ENCODE measurements at regions not wholly inside any gene's neighbourhood (a gene's known extent, or its start where the extent isn't known, plus 50 kb on each side); places are given as distances from the start of the nearest gene placed in this dataset.

DNA sequence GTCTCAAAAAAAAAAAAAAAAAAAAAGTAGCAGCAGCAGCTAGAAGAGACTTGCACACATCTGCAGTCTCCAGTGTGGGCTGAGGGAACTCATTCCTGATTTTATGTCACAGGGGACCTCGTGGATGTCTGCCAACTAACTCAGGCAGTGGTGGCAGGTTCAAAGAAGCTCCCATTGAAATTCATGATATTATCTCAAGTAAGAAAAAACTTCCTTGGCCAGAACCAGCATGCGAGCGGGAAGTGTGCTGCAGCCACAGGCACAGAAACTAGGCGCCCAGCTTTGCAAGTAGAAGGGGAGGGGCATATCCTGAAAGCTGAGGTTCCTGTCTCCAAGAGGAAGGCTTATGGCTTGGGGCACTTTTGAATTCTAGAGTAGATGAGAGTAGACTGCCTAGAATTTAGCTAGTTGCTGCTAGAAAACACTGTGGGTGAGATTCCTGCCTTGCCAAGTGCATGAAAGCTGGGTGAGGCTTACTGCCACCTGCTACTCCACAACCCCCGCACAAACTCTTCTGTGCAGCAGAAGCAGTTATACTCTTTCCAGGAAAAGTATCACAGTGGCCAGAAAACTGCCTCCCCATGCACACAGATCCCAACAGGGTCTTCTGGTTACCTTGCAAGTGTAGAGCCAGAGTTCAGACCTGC is 603.8 kb upstream of the CA10 start:
- no peak for TF ChIP-seq HDAC2 (IDR thresholded peaks at IDR 0.05)
- TF ChIP-seq FOSL2 (IDR thresholded peaks at IDR 0.05): no peak
- TF ChIP-seq FOSL2 (CRISPR knock-in tag; IDR thresholded peaks at IDR 0.05): no peak
- TF ChIP-seq, protein P1, sequence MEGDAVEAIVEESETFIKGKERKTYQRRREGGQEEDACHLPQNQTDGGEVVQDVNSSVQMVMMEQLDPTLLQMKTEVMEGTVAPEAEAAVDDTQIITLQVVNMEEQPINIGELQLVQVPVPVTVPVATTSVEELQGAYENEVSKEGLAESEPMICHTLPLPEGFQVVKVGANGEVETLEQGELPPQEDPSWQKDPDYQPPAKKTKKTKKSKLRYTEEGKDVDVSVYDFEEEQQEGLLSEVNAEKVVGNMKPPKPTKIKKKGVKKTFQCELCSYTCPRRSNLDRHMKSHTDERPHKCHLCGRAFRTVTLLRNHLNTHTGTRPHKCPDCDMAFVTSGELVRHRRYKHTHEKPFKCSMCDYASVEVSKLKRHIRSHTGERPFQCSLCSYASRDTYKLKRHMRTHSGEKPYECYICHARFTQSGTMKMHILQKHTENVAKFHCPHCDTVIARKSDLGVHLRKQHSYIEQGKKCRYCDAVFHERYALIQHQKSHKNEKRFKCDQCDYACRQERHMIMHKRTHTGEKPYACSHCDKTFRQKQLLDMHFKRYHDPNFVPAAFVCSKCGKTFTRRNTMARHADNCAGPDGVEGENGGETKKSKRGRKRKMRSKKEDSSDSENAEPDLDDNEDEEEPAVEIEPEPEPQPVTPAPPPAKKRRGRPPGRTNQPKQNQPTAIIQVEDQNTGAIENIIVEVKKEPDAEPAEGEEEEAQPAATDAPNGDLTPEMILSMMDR (IDR thresholded peaks at IDR 0.05): no peak
- TF ChIP-seq RARB (CRISPR knock-in tag; IDR thresholded peaks at IDR 0.05): no peak
- TF ChIP-seq, protein P2, sequence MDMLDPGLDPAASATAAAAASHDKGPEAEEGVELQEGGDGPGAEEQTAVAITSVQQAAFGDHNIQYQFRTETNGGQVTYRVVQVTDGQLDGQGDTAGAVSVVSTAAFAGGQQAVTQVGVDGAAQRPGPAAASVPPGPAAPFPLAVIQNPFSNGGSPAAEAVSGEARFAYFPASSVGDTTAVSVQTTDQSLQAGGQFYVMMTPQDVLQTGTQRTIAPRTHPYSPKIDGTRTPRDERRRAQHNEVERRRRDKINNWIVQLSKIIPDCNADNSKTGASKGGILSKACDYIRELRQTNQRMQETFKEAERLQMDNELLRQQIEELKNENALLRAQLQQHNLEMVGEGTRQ (IDR thresholded peaks at IDR 0.05): no peak
- TF ChIP-seq REST (IDR thresholded peaks at IDR 0.05): no peak
- no peak for TF ChIP-seq MYC (IDR thresholded peaks at IDR 0.05; ENCODE audit: borderline replicate concordance, low read length)
- TF ChIP-seq POLR2A (IDR thresholded peaks at IDR 0.05; ENCODE audit: low read length): no peak
- TF ChIP-seq, protein P3, sequence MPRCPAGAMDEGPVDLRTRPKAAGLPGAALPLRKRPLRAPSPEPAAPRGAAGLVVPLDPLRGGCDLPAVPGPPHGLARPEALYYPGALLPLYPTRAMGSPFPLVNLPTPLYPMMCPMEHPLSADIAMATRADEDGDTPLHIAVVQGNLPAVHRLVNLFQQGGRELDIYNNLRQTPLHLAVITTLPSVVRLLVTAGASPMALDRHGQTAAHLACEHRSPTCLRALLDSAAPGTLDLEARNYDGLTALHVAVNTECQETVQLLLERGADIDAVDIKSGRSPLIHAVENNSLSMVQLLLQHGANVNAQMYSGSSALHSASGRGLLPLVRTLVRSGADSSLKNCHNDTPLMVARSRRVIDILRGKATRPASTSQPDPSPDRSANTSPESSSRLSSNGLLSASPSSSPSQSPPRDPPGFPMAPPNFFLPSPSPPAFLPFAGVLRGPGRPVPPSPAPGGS (IDR thresholded peaks at IDR 0.05): no peak
- no peak for TF ChIP-seq CEBPB (IDR thresholded peaks at IDR 0.05)
- TF ChIP-seq MAZ (IDR thresholded peaks at IDR 0.05; ENCODE audit: borderline replicate concordance, low read depth, low read length): no peak
- TF ChIP-seq POLR2AphosphoS2 (conservative IDR thresholded peaks at IDR 0.05; ENCODE audit: low read length): no peak
- TF ChIP-seq TFCP2L1 (CRISPR knock-in tag; IDR thresholded peaks at IDR 0.05): no peak
- TF ChIP-seq RAD21 (conservative IDR thresholded peaks at IDR 0.05 in 1 of 2, IDR thresholded peaks at IDR 0.05 in 1 of 2): no peak

All from A549 (cell line).